MM.1S (cell line): ENCODE measurements at regions not wholly inside any gene's neighbourhood (a gene's known extent, or its start where the extent isn't known, plus 50 kb on each side); places are given as distances from the start of the nearest gene placed in this dataset.

Experiments used
- DNase-seq: peaks from one replicate; pipeline ENCODE4 v3.0.0-alpha.2; 2015
- H2AFZ ChIP-seq: fragments of 300-600 bp; sonication (generic); 2 replicates; pipeline ENCODE4 v1.6.0; 2016; ENCODE audit warnings: antibody characterized with exemption, low read length
- H3F3A ChIP-seq: fragments of 300-600 bp; sonication (generic); 2 replicates; pipeline ENCODE4 v1.6.1; 2016; ENCODE audit warnings: mild to moderate bottlenecking, antibody characterized with exemption, low read length, moderate library complexity, mixed read lengths; ENCODE audit not compliant: insufficient read depth
- H3K27ac ChIP-seq: fragments of 300-600 bp; sonication (generic); 2 replicates; pipeline ENCODE4 v1.5.1; 2016; ENCODE audit warnings: mild to moderate bottlenecking, low read length
- H3K27me3 ChIP-seq: fragments of 300-600 bp; sonication (generic); replicated peaks from 2 replicates; pipeline ENCODE4 v1.6.0; 2016; ENCODE audit warnings: low read length; ENCODE audit not compliant: insufficient read depth
- H3K36me3 ChIP-seq: fragments of 300-600 bp; sonication (generic); replicated peaks from 2 replicates; pipeline ENCODE4 v1.6.1; 2016; ENCODE audit warnings: mild to moderate bottlenecking, low read length, mixed read lengths; ENCODE audit not compliant: insufficient read depth
- H3K4me1 ChIP-seq: fragments of 300-600 bp; sonication (generic); 2 replicates; pipeline ENCODE4 v1.6.1; 2016; ENCODE audit warnings: low read length, mixed read lengths
- H3K4me2 ChIP-seq: fragments of 300-600 bp; sonication (generic); 2 replicates; pipeline ENCODE4 v1.6.0; 2016; ENCODE audit warnings: low read depth, low read length
- H3K4me3 ChIP-seq: fragments of 300-600 bp; sonication (generic); 2 replicates; pipeline ENCODE4 v1.5.1; 2016; ENCODE audit warnings: low read length, mixed read lengths
- H3K79me2 ChIP-seq: fragments of 300-600 bp; sonication (generic); 2 replicates; pipeline ENCODE4 v1.6.1; 2016; ENCODE audit warnings: mixed run types, low read length, mixed read lengths
- H3K9ac ChIP-seq: fragments of 300-600 bp; sonication (generic); 2 replicates; pipeline ENCODE4 v1.6.1; 2016; ENCODE audit warnings: low read length, mixed read lengths
- H3K9me2 ChIP-seq: fragments of 300-600 bp; sonication (generic); replicated peaks from 2 replicates; pipeline ENCODE4 v1.6.1; 2016; ENCODE audit warnings: mild to moderate bottlenecking, low read length, mixed read lengths; ENCODE audit not compliant: insufficient read depth
- H3K9me3 ChIP-seq: fragments of 300-600 bp; sonication (generic); replicated peaks from 2 replicates; pipeline ENCODE4 v1.6.1; 2016; ENCODE audit warnings: mild to moderate bottlenecking, low read length, mixed read lengths; ENCODE audit not compliant: insufficient read depth
- H4K20me1 ChIP-seq: fragments of 300-600 bp; sonication (generic); 2 replicates; pipeline ENCODE4 v1.6.1; 2016; ENCODE audit warnings: mild to moderate bottlenecking, low read length, moderate library complexity, mixed read lengths; ENCODE audit not compliant: insufficient read depth
- CTCF ChIP-seq: fragments of 300-600 bp; sonication (generic); IDR thresholded peaks from 2 replicates; pipeline ENCODE4 v1.5.1; 2016; ENCODE audit warnings: antibody characterized with exemption, low read length, mixed read lengths
- EZH2 ChIP-seq: fragments of 300-600 bp; sonication (generic); optimal IDR thresholded peaks from 2 replicates; pipeline ENCODE3; 2017; ENCODE audit warnings: low read depth, mild to moderate bottlenecking, antibody characterized with exemption, low read length, mixed read lengths
- EZH2phosphoT487 ChIP-seq: fragments of 300-600 bp; sonication (generic); IDR thresholded peaks from 2 replicates; pipeline ENCODE4 v1.6.1; 2018; ENCODE audit warnings: antibody characterized with exemption, low read length

- H3K4me1 ChIP-seq: no peaks in the 10 kb centered on the region
- H3F3A ChIP-seq: no peaks in the 10 kb centered on the region
- H3K27ac ChIP-seq: no peak overlapping the region
- H3K36me3 ChIP-seq: no peaks in the 10 kb centered on the region
- no peaks in the 10 kb centered on the region for H3K79me2 ChIP-seq
- H3K27me3 ChIP-seq: no peaks in the 10 kb centered on the region
- no peak overlapping the region for H2AFZ ChIP-seq
- no peak for DNase-seq
- no peaks in the 10 kb centered on the region for H3K9me2 ChIP-seq
- no peak overlapping the region for H3K4me2 ChIP-seq
- no peak overlapping the region for H3K4me3 ChIP-seq
- TF ChIP-seq EZH2phosphoT487 (no peak), EZH2 (no peak), CTCF (no peak)
- H3K9ac ChIP-seq: no peak overlapping the region
- no peaks in the 10 kb centered on the region for H4K20me1 ChIP-seq
- H3K9me3 ChIP-seq: no peaks in the 10 kb centered on the region
Observed at GRCh38 chr1:38436006-38436405, 389.4 kb upstream of the POU3F1 start.

- H4K20me1 ChIP-seq: no peaks in the 10 kb centered on the region
- TF ChIP-seq EZH2phosphoT487 (no peak), CTCF (no peak), EZH2 (no peak)
- no peaks in the 10 kb centered on the region for H3K4me1 ChIP-seq
- no peaks in the 10 kb centered on the region for H3K36me3 ChIP-seq
- no peaks in the 10 kb centered on the region for H3K79me2 ChIP-seq
- H3K4me2 ChIP-seq: no peak overlapping the region
- no peak overlapping the region for H3K4me3 ChIP-seq
- no peak overlapping the region for H3K27ac ChIP-seq
- H3K9me2 ChIP-seq: no peaks in the 10 kb centered on the region
- no peaks in the 10 kb centered on the region for H3K27me3 ChIP-seq
- no peaks in the 10 kb centered on the region for H3F3A ChIP-seq
- H2AFZ ChIP-seq: no peak overlapping the region
- H3K9ac ChIP-seq: no peak overlapping the region
- DNase-seq: no peak
- H3K9me3 ChIP-seq: no peaks in the 10 kb centered on the region
Observed at GRCh38 chr1:38433084-38433722, 386.6 kb upstream of the POU3F1 start.

- Histone ChIP-seq H3K27me3 (no peaks in the 10 kb centered on the region), H3K79me2 (no peaks in the 10 kb centered on the region), H2AFZ (no peak overlapping the region), H3F3A (no peaks in the 10 kb centered on the region), H3K36me3 (no peaks in the 10 kb centered on the region), H4K20me1 (no peaks in the 10 kb centered on the region), H3K4me3 (no peak overlapping the region), H3K4me2 (no peak overlapping the region), H3K27ac (no peak overlapping the region), H3K4me1 (no peaks in the 10 kb centered on the region), H3K9me3 (no peaks in the 10 kb centered on the region), H3K9me2 (no peaks in the 10 kb centered on the region), H3K9ac (no peak overlapping the region)
- DNase-seq: no peak
- no peak for TF ChIP-seq EZH2phosphoT487
- TF ChIP-seq CTCF: no peak
- TF ChIP-seq EZH2: no peak
Observed at GRCh38 chr1:38431535-38432376, 385.2 kb upstream of the POU3F1 start.
